GM12872 (cell line): ENCODE measurements at regions not wholly inside any gene's neighbourhood (a gene's known extent, or its start where the extent isn't known, plus 50 kb on each side); places are given as distances from the start of the nearest gene placed in this dataset.

Source experiments
- CTCF ChIP-seq: IDR thresholded peaks from 3 replicates; pipeline ENCODE4 v1.5.1; 2011; ENCODE audit warnings: low read depth, mild to moderate bottlenecking, low read length, moderate library complexity; ENCODE audit not compliant: insufficient read depth

DNA sequence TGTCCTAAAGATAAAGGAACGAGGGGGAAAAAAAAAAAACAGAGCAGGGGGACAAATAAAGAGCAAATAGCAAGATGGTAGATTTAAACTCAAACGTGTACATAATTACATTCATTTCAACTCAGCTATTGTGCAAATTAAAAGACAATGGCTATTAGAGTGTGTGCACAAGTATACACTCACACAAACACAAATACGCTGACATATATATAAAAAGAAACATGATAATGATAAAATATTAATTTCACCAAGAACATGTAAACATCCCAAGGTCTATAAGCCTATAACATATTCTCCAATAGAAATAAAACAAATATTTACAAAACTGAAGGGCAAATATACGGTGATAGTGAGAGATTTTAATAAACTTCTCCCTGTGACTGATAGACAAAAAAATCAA, 1354.9 kb upstream of the GJE1 start:
- no peak for TF ChIP-seq CTCF

DNA sequence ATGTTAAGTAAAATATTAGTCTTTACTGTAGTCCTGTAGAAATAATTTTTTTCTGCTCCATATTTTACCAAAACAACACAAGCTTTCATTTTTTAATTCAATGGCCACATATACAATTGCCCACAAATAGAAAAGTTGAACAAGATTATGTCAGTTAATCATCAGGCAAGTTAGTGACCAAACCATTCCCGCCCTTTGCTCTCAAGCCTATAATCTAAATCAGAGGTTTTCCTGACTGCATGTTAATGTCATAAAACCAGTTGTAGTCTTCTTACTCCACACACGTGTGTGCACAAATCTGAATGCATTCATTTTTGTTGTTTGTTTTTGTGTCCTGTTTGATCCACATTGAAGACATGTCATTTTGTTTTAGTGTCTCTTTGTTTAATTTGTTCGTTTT, 1357.7 kb upstream of the GJE1 start:
- TF ChIP-seq CTCF, result no peak

GRCh38 chr6:140774080-140774505, 1358.6 kb upstream of the GJE1 start:
- TF ChIP-seq CTCF, result no peak

DNA sequence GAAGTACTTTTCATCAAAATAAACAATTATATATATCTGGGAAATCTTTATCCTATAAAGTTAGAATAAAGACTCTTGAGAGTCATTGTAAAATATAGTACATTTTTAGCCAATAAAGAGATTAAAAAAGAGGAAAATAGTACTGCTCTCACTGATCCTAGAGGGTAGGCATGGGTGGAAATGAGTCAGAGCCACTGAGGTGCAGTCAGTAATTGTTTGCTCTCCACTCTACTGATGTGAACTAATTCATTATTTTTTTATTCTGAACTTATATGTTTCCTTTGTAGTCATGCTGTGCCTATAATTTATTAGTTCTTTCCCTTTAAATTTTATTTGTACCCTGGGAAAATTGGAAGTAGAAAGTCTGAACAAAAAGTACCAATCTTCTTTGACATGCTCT, 1359.4 kb upstream of the GJE1 start:
- no peak for TF ChIP-seq CTCF

DNA sequence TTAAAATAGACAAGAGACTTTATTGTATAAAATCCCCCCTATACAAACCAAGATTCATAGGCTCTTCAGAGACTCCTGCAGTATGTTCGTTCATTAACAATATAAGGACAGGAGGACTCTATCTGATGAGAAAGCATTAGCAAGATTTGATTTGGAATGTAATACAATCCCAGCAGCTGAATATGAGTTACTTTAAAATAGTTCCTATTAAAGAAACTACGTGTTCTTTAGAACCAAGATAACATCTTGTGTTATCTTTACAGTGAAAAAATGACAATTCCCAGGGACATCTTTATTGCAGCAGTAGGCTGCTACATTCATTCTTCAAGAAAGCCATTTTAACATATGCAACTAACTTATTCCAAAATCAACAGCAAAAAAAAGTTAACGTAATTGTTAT, 1360.1 kb upstream of the GJE1 start:
- TF ChIP-seq CTCF, result no peak

GRCh38 chr6:140768133-140768532, 1364.6 kb upstream of the GJE1 start:
- TF ChIP-seq CTCF, result no peak

DNA sequence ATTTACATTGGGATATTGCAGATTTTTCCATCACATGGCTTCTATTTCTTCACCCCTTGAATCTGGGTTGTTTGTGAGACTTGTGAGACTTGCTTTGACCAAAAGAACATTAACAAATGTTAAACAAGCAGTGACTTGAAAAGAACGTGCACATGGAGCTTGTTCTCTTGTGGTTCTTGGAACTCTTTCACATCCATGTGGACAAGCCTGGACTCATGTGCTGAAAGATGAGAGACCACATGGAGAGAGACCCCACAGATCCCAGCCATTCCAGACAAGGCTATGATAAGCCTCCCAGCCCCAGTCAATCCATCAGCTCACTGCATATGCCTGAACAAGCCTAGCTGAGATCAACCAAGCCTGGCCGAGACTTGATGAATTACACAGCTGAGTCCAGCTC, 1365.7 kb upstream of the GJE1 start:
- no peak for TF ChIP-seq CTCF
